ENCODE measurements at regions not wholly inside any gene's neighbourhood (a gene's known extent, or its start where the extent isn't known, plus 50 kb on each side); places are given as distances from the start of the nearest gene placed in this dataset.

DNA sequence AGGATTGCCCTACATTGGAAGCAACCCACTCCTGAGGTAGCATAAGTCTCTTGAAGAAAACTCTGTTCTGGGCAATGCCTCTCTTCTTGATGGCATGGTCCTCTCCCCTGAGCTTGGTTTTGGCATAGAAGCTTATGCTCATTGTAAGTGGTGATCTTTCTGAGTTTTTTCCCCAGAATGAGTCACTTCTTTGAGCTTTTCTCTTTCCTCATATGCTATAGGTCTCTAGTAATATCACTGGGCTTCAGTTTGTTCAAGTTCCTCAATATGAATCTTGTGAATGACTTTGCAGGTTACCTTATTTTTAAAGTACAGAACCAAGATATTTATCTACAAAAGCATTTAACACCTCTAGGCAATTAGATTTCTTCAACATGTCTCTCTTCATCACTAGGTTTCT lies 76.5 kb upstream of the ATG10 start (continued):
- TF ChIP-seq AFF4 (CRISPR knock-in tag; IDR thresholded peaks at IDR 0.05; ENCODE audit: borderline replicate concordance), result no peak
- TF ChIP-seq, protein P1, sequence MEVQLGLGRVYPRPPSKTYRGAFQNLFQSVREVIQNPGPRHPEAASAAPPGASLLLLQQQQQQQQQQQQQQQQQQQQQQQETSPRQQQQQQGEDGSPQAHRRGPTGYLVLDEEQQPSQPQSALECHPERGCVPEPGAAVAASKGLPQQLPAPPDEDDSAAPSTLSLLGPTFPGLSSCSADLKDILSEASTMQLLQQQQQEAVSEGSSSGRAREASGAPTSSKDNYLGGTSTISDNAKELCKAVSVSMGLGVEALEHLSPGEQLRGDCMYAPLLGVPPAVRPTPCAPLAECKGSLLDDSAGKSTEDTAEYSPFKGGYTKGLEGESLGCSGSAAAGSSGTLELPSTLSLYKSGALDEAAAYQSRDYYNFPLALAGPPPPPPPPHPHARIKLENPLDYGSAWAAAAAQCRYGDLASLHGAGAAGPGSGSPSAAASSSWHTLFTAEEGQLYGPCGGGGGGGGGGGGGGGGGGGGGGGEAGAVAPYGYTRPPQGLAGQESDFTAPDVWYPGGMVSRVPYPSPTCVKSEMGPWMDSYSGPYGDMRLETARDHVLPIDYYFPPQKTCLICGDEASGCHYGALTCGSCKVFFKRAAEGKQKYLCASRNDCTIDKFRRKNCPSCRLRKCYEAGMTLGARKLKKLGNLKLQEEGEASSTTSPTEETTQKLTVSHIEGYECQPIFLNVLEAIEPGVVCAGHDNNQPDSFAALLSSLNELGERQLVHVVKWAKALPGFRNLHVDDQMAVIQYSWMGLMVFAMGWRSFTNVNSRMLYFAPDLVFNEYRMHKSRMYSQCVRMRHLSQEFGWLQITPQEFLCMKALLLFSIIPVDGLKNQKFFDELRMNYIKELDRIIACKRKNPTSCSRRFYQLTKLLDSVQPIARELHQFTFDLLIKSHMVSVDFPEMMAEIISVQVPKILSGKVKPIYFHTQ (CRISPR knock-in tag; IDR thresholded peaks at IDR 0.05), result no peak
- TF ChIP-seq PRRX2 (CRISPR knock-in tag; IDR thresholded peaks at IDR 0.05), result no peak

- DNase-seq (ENCODE audit: low spot score) (no peak), ATAC-seq (no peak)
- H3K36me3 Mint-ChIP-seq, result peaks cover 36% of the 10 kb centered on the region
- peaks cover 41% of the 10 kb centered on the region for H3K9me3 Mint-ChIP-seq
- TF ChIP-seq NR1H2 (CRISPR knock-in tag; IDR thresholded peaks at IDR 0.05), result no peak
- TF ChIP-seq, protein P2, sequence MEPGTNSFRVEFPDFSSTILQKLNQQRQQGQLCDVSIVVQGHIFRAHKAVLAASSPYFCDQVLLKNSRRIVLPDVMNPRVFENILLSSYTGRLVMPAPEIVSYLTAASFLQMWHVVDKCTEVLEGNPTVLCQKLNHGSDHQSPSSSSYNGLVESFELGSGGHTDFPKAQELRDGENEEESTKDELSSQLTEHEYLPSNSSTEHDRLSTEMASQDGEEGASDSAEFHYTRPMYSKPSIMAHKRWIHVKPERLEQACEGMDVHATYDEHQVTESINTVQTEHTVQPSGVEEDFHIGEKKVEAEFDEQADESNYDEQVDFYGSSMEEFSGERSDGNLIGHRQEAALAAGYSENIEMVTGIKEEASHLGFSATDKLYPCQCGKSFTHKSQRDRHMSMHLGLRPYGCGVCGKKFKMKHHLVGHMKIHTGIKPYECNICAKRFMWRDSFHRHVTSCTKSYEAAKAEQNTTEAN (CRISPR knock-in tag; IDR thresholded peaks at IDR 0.05), result no peak
- no peak for TF ChIP-seq HMGXB4 (CRISPR knock-in tag; IDR thresholded peaks at IDR 0.05)
- TF ChIP-seq IRF2 (CRISPR knock-in tag; IDR thresholded peaks at IDR 0.05; ENCODE audit: borderline replicate concordance, low read depth), result no peak
- no peak for TF ChIP-seq GTF2I (CRISPR knock-in tag; conservative IDR thresholded peaks at IDR 0.05)
- no peak for TF ChIP-seq FOXP1 (CRISPR knock-in tag; IDR thresholded peaks at IDR 0.05; ENCODE audit: borderline replicate concordance)
- no peak for TF ChIP-seq MAX (CRISPR knock-in tag; IDR thresholded peaks at IDR 0.05)
- no peak for TF ChIP-seq PREB (CRISPR knock-in tag; IDR thresholded peaks at IDR 0.05; ENCODE audit: borderline replicate concordance)
- TF ChIP-seq FOXK1 (CRISPR knock-in tag; IDR thresholded peaks at IDR 0.05), result no peak
- TF ChIP-seq MXD4 (CRISPR knock-in tag; IDR thresholded peaks at IDR 0.05; ENCODE audit: borderline replicate concordance), result no peak
- TF ChIP-seq SOX15 (CRISPR knock-in tag; IDR thresholded peaks at IDR 0.05), result no peak
- no peak for TF ChIP-seq PRDM15 (CRISPR knock-in tag; IDR thresholded peaks at IDR 0.05)
- no peak for TF ChIP-seq NR2C2 (CRISPR knock-in tag; IDR thresholded peaks at IDR 0.05)
- no peaks in the 10 kb centered on the region for H3K27me3 Mint-ChIP-seq (ENCODE audit: low read depth)
- H3K27ac Mint-ChIP-seq, result no peak overlapping the region
- no peaks in the 10 kb centered on the region for H3K4me1 Mint-ChIP-seq
- ChIA-PET POLR2A (no interaction called here), CTCF (no interaction called here)
- no peak overlapping the region for H3K4me3 Mint-ChIP-seq
These were observed 77.9 kb upstream of the ATG10 start for GRCh38 chr5:81893961-81894360.

Data from WTC11 (cell line).